Liver (tissue), 8 donors: ENCODE measurements at regions not wholly inside any gene's neighbourhood (a gene's known extent, or its start where the extent isn't known, plus 50 kb on each side); places are given as distances from the start of the nearest gene placed in this dataset.

Experiments
- DNase-seq: peaks from one replicate; pipeline ENCODE4 v3.0.0-alpha.2; 2017; ENCODE audit warnings: low spot score
- H3K27ac ChIP-seq, 2 donors: one replicate each; pipeline ENCODE4 v1.7.0; 2013; ENCODE audit warnings: inconsistent platforms in 2 of 2, low read length in 2 of 2, control low read depth in 1 of 2, low read depth in 1 of 2, mild to moderate bottlenecking in 1 of 2
- H3K27me3 ChIP-seq, 4 donors: one replicate each; pipeline versions ENCODE4 v1.6.1 to v1.7.0; 2013; ENCODE audit warnings: low read length in 3 of 4, inconsistent platforms in 1 of 4, mild to moderate bottlenecking in 1 of 4, moderate library complexity in 1 of 4; ENCODE audit not compliant: control insufficient read depth in 4 of 4, insufficient read depth in 4 of 4
- H3K36me3 ChIP-seq, 4 donors: one replicate each; pipeline versions ENCODE4 v1.6.1 to v1.7.0; 2013; ENCODE audit warnings: low read length in 3 of 4, mild to moderate bottlenecking in 3 of 4, low read depth in 1 of 4, moderate library complexity in 1 of 4; ENCODE audit not compliant: control insufficient read depth in 4 of 4, insufficient read depth in 3 of 4
- H3K4me1 ChIP-seq, 4 donors: one replicate each; pipeline versions ENCODE4 v1.6.1 to v1.7.0; 2013; ENCODE audit warnings: low read length in 3 of 4, mild to moderate bottlenecking in 3 of 4, moderate library complexity in 1 of 4; ENCODE audit not compliant: control insufficient read depth in 4 of 4, insufficient read depth in 4 of 4
- H3K4me3 ChIP-seq, 3 donors: one replicate each; pipeline versions ENCODE4 v1.6.1 to v1.7.0; 2013; ENCODE audit warnings: low read length in 3 of 3, control low read depth in 1 of 3, low read depth in 1 of 3, mild to moderate bottlenecking in 1 of 3
- H3K9ac ChIP-seq, 2 donors: one replicate each; pipeline ENCODE4 v1.7.0; 2013; ENCODE audit warnings: low read length in 2 of 2, mild to moderate bottlenecking in 2 of 2, moderate library complexity in 2 of 2, control low read depth in 1 of 2, low read depth in 1 of 2
- H3K9me3 ChIP-seq, 4 donors: one replicate each; pipeline versions ENCODE4 v1.6.1 to v1.7.0; 2013; ENCODE audit warnings: low read length in 3 of 4; ENCODE audit not compliant: control insufficient read depth in 4 of 4
- ATF3 ChIP-seq: IDR thresholded peaks from 2 replicates; pipeline ENCODE4 v1.6.1; 2016; ENCODE audit warnings: antibody characterized with exemption
- EGR1 ChIP-seq, 2 donors: IDR thresholded peaks; 2 replicates each; pipeline ENCODE4 v1.6.1; 2016 to 2018; ENCODE audit warnings: antibody characterized with exemption in 2 of 2, low read depth in 2 of 2
- FOXA1 ChIP-seq: IDR thresholded peaks from 2 replicates; pipeline ENCODE4 v1.6.1; 2016; ENCODE audit warnings: antibody characterized with exemption
- GABPA ChIP-seq, 2 donors: IDR thresholded peaks in 1 of 2; conservative IDR thresholded peaks in 1 of 2; 2 replicates each; pipeline ENCODE4 v1.6.1; 2016; ENCODE audit warnings: antibody characterized with exemption in 2 of 2, mild to moderate bottlenecking in 1 of 2, moderate library complexity in 1 of 2
- HNF4A ChIP-seq, 2 donors: conservative IDR thresholded peaks; 2 replicates each; pipeline ENCODE4 v1.6.1; 2016; ENCODE audit warnings: antibody characterized with exemption in 2 of 2, mild to moderate bottlenecking in 2 of 2
- HNF4G ChIP-seq: IDR thresholded peaks from 2 replicates; pipeline ENCODE4 v1.6.1; 2016; ENCODE audit warnings: antibody characterized with exemption
- JUND ChIP-seq, 2 donors: IDR thresholded peaks; 2 replicates each; pipeline ENCODE4 v1.6.1; 2016; ENCODE audit warnings: antibody characterized with exemption in 2 of 2
- NR2F2 ChIP-seq: IDR thresholded peaks from 2 replicates; pipeline ENCODE4 v1.6.1; 2016; ENCODE audit warnings: antibody characterized with exemption
- RAD21 ChIP-seq, 2 donors: IDR thresholded peaks; 2 replicates each; pipeline ENCODE4 v1.6.1; 2016; ENCODE audit warnings: antibody characterized with exemption in 2 of 2, mild to moderate bottlenecking in 2 of 2
- REST ChIP-seq: IDR thresholded peaks from 2 replicates; pipeline ENCODE4 v1.6.1; 2016; ENCODE audit warnings: antibody characterized with exemption, mild to moderate bottlenecking
- RXRA ChIP-seq, 2 donors: IDR thresholded peaks; 2 replicates each; pipeline ENCODE4 v1.6.1; 2017 to 2018; ENCODE audit warnings: antibody characterized with exemption in 2 of 2, mild to moderate bottlenecking in 1 of 2
- SP1 ChIP-seq: IDR thresholded peaks from 2 replicates; pipeline ENCODE4 v1.6.1; 2018; ENCODE audit warnings: antibody characterized with exemption, mild to moderate bottlenecking
- TAF1 ChIP-seq: conservative IDR thresholded peaks from 2 replicates; pipeline ENCODE4 v1.6.1; 2016; ENCODE audit warnings: antibody characterized with exemption, mild to moderate bottlenecking
- YY1 ChIP-seq: IDR thresholded peaks from 2 replicates; pipeline ENCODE4 v1.6.1; 2016; ENCODE audit warnings: antibody characterized with exemption, mild to moderate bottlenecking
- WGBS: extraction: QIAGEN DNeasy Blood & Tissue Kit; methylation state at CpG from one replicate; pipeline ENCODE4 v1.1.7; 2013; 5-methylcytosine and 5-hydroxymethylcytosine counted together
- TF ChIP-seq, protein P1 (sequence below): IDR thresholded peaks from 2 replicates; pipeline ENCODE4 v1.6.1; 2016; ENCODE audit warnings: antibody characterized with exemption
- TF ChIP-seq, protein P2 (sequence below): fragments of 150-350 bp; IDR thresholded peaks from 2 replicates; pipeline ENCODE4 v1.5.1; 2017; ENCODE audit warnings: improper control_type of control experiment, low read depth, low read length; ENCODE audit not compliant: missing input control
- TF ChIP-seq, protein P3 (sequence below): IDR thresholded peaks from 2 replicates; pipeline ENCODE4 v1.6.1; 2016; ENCODE audit warnings: antibody characterized with exemption
- donor health status: healthy.
- donor health status: healthy.
- donor health status: healthy.
- donor health status: healthy.
- donor health status: healthy.

- 53% methylated on average over 1 of the region's 1 CpG for WGBS
- DNase-seq = no peak
- no peak for TF ChIP-seq YY1
- H3K27me3 ChIP-seq = no peaks in the 10 kb centered on the region
- no peaks in the 10 kb centered on the region for H3K4me1 ChIP-seq
- peaks cover 0 to 2% (median 0%) of the 10 kb centered on the region in 4 donors for H3K36me3 ChIP-seq
- H3K9me3 ChIP-seq = no peaks in the 10 kb centered on the region
- H3K27ac ChIP-seq = no peak overlapping the region
- H3K9ac ChIP-seq = no peak overlapping the region
- H3K4me3 ChIP-seq = no peak overlapping the region
Measured at GRCh38 chr14:35196571-35196970, 74.2 kb downstream of the PRORP start.

- no peak overlapping the region for H3K27ac ChIP-seq
- no peaks in the 10 kb centered on the region for H3K36me3 ChIP-seq
- TF ChIP-seq, protein P1, sequence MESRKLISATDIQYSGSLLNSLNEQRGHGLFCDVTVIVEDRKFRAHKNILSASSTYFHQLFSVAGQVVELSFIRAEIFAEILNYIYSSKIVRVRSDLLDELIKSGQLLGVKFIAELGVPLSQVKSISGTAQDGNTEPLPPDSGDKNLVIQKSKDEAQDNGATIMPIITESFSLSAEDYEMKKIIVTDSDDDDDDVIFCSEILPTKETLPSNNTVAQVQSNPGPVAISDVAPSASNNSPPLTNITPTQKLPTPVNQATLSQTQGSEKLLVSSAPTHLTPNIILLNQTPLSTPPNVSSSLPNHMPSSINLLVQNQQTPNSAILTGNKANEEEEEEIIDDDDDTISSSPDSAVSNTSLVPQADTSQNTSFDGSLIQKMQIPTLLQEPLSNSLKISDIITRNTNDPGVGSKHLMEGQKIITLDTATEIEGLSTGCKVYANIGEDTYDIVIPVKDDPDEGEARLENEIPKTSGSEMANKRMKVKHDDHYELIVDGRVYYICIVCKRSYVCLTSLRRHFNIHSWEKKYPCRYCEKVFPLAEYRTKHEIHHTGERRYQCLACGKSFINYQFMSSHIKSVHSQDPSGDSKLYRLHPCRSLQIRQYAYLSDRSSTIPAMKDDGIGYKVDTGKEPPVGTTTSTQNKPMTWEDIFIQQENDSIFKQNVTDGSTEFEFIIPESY = no peak
- no peak for TF ChIP-seq TAF1
- TF ChIP-seq, protein P2, sequence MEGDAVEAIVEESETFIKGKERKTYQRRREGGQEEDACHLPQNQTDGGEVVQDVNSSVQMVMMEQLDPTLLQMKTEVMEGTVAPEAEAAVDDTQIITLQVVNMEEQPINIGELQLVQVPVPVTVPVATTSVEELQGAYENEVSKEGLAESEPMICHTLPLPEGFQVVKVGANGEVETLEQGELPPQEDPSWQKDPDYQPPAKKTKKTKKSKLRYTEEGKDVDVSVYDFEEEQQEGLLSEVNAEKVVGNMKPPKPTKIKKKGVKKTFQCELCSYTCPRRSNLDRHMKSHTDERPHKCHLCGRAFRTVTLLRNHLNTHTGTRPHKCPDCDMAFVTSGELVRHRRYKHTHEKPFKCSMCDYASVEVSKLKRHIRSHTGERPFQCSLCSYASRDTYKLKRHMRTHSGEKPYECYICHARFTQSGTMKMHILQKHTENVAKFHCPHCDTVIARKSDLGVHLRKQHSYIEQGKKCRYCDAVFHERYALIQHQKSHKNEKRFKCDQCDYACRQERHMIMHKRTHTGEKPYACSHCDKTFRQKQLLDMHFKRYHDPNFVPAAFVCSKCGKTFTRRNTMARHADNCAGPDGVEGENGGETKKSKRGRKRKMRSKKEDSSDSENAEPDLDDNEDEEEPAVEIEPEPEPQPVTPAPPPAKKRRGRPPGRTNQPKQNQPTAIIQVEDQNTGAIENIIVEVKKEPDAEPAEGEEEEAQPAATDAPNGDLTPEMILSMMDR = no peak
- TF ChIP-seq HNF4G = no peak
- no peak for TF ChIP-seq ATF3
- no peak for TF ChIP-seq EGR1 (IDR thresholded peaks at IDR 0.05; ENCODE audit: low read depth in 2 of 2)
- TF ChIP-seq FOXA1 = no peak
- TF ChIP-seq NR2F2 = no peak
- no peak for TF ChIP-seq GABPA (IDR thresholded peaks at IDR 0.05 in 1 of 2, conservative IDR thresholded peaks at IDR 0.05 in 1 of 2)
- TF ChIP-seq REST = no peak
- DNase-seq = no peak
- no peak overlapping the region for H3K9ac ChIP-seq
- 73% methylated on average over 1 of the region's 1 CpG for WGBS
- H3K4me1 ChIP-seq = no peaks in the 10 kb centered on the region
- no peaks in the 10 kb centered on the region for H3K9me3 ChIP-seq
- no peak overlapping the region for H3K4me3 ChIP-seq
- H3K27me3 ChIP-seq = no peaks in the 10 kb centered on the region
Measured at GRCh38 chr14:35197015-35197414, 74.7 kb downstream of the PRORP start.

DNA sequence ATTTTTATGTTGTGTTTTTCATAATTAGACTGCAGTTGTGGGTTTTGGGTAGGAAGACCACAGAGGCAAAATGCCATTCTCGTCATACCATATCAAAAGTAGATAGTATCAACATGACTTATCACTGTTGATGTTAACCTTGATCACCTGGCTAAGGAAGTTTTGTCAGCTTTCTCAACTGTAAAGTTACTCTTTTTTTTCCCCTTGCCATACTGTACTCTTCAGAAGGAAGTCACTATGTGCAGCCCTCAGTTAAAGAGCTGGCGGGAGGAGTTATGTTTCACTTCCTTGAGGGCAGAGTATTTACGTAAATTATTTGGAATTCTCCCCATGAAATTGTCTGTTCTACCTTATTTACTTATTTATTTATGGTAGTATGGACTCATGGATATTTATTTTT lies 78.7 kb downstream of the PRORP start:
- no peaks in the 10 kb centered on the region for H3K36me3 ChIP-seq
- no peaks in the 10 kb centered on the region for H3K9me3 ChIP-seq
- WGBS = 85% methylated on average over 3 of the region's 3 CpGs
- no peak for DNase-seq
- no peak overlapping the region for H3K27ac ChIP-seq
- no peak overlapping the region for H3K4me3 ChIP-seq
- no peaks in the 10 kb centered on the region for H3K27me3 ChIP-seq
- TF ChIP-seq JUND (IDR thresholded peaks at IDR 0.05) = no peak
- no peak for TF ChIP-seq RAD21 (IDR thresholded peaks at IDR 0.05)
- TF ChIP-seq RXRA (IDR thresholded peaks at IDR 0.05) = no peak
- no peak for TF ChIP-seq TAF1
- TF ChIP-seq ATF3 = no peak
- no peak for TF ChIP-seq FOXA1
- TF ChIP-seq, protein P1 = no peak
- TF ChIP-seq NR2F2 = no peak
- TF ChIP-seq, protein P3, sequence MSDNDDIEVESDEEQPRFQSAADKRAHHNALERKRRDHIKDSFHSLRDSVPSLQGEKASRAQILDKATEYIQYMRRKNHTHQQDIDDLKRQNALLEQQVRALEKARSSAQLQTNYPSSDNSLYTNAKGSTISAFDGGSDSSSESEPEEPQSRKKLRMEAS = no peak
- TF ChIP-seq GABPA (IDR thresholded peaks at IDR 0.05 in 1 of 2, conservative IDR thresholded peaks at IDR 0.05 in 1 of 2) = no peak
- TF ChIP-seq SP1 = no peak
- no peak for TF ChIP-seq HNF4A (conservative IDR thresholded peaks at IDR 0.05)
- no peak for TF ChIP-seq YY1
- H3K4me1 ChIP-seq = peaks cover 0 to 5% (median 0%) of the 10 kb centered on the region in 4 donors
- no peak overlapping the region for H3K9ac ChIP-seq
